Activated CD4-positive, alpha-beta T cell treated with anti-CD3 and anti-CD28 coated beads for 4 hours (primary cell): ENCODE measurements at regions not wholly inside any gene's neighbourhood (a gene's known extent, or its start where the extent isn't known, plus 50 kb on each side); places are given as distances from the start of the nearest gene placed in this dataset.

Experiments
- DNase-seq, 2 donors: peaks; one replicate each; pipeline ENCODE4 v3.0.0-alpha.2; 2020

GRCh38 chr6:40831381-40831780 lies 207.6 kb downstream of the UNC5CL start:
- DNase-seq: no peak

- DNase-seq: no peak
Observed at GRCh38 chr6:40825102-40825501, 213.9 kb downstream of the UNC5CL start.

- DNase-seq: peak in 1 of 2 donors; percentile 17
Observed at GRCh38 chr6:40823917-40824891, 214.8 kb downstream of the UNC5CL start.

GRCh38 chr6:40822619-40823018 lies 216.4 kb downstream of the UNC5CL start:
- no peak for DNase-seq

GRCh38 chr6:40819182-40819834 lies 219.7 kb downstream of the UNC5CL start:
- no peak for DNase-seq

GRCh38 chr6:40817369-40817768 lies 221.7 kb downstream of the UNC5CL start:
- no peak for DNase-seq

- no peak for DNase-seq
Observed at GRCh38 chr6:40816601-40817000, 222.4 kb downstream of the UNC5CL start.

- no peak for DNase-seq
Observed at GRCh38 chr6:40815731-40816130, 223.3 kb downstream of the UNC5CL start.

GRCh38 chr6:40810171-40810570 lies 223.0 kb upstream of the LRFN2 start:
- no peak for DNase-seq

- no peak for DNase-seq
Observed at GRCh38 chr6:40809627-40810026, 222.5 kb upstream of the LRFN2 start.

- no peak for DNase-seq
Observed at GRCh38 chr6:40807484-40807883, 220.3 kb upstream of the LRFN2 start.

- DNase-seq: no peak
Observed at GRCh38 chr6:40806256-40806864, 219.2 kb upstream of the LRFN2 start.

GRCh38 chr6:40805336-40805735 lies 218.2 kb upstream of the LRFN2 start:
- DNase-seq: no peak

- no peak for DNase-seq
Observed at GRCh38 chr6:40804905-40805304, 217.7 kb upstream of the LRFN2 start.

- no peak for DNase-seq
Observed at GRCh38 chr6:40803897-40804702, 216.9 kb upstream of the LRFN2 start.

- no peak for DNase-seq
Observed at GRCh38 chr6:40802481-40802880, 215.3 kb upstream of the LRFN2 start.

GRCh38 chr6:40799296-40800140 lies 212.4 kb upstream of the LRFN2 start:
- no peak for DNase-seq

- DNase-seq: no peak
Observed at GRCh38 chr6:40798069-40798770, 211.1 kb upstream of the LRFN2 start.

- DNase-seq: no peak
Observed at GRCh38 chr6:40796260-40797221, 209.4 kb upstream of the LRFN2 start.

- DNase-seq: no peak
Observed at GRCh38 chr6:40794586-40794985, 207.4 kb upstream of the LRFN2 start.
